T-helper 22 cell (primary cell): ENCODE measurements at regions not wholly inside any gene's neighbourhood (a gene's known extent, or its start where the extent isn't known, plus 50 kb on each side); places are given as distances from the start of the nearest gene placed in this dataset.

Source experiments
- DNase-seq: peaks from one replicate; pipeline ENCODE4 v3.0.0-alpha.2; 2020; ENCODE audit warnings: low read depth

- DNase-seq, result no peak
These were observed 169.7 kb downstream of the IGLL1 start for GRCh38 chr22:23410411-23410810.

- no peak for DNase-seq
These were observed 170.1 kb downstream of the IGLL1 start for GRCh38 chr22:23409976-23410375.

- DNase-seq, result no peak
These were observed 171.8 kb downstream of the IGLL1 start for GRCh38 chr22:23408321-23408720.

GRCh38 chr22:23405366-23405851, 174.7 kb downstream of the IGLL1 start:
- no peak for DNase-seq

GRCh38 chr22:23404689-23405365, 175.3 kb downstream of the IGLL1 start:
- no peak for DNase-seq

- no peak for DNase-seq
These were observed 176.1 kb downstream of the IGLL1 start for GRCh38 chr22:23403720-23404688.

- DNase-seq, result no peak
These were observed 176.9 kb downstream of the IGLL1 start for GRCh38 chr22:23403152-23403719.

- no peak for DNase-seq
These were observed 177.6 kb downstream of the IGLL1 start for GRCh38 chr22:23402275-23403151.

GRCh38 chr22:23401910-23402274, 178.2 kb downstream of the IGLL1 start:
- no peak for DNase-seq

- no peak for DNase-seq
These were observed 178.8 kb downstream of the IGLL1 start for GRCh38 chr22:23401111-23401909.

- DNase-seq, result no peak
These were observed 179.7 kb downstream of the IGLL1 start for GRCh38 chr22:23400286-23400981.

- no peak for DNase-seq
These were observed 180.5 kb downstream of the IGLL1 start for GRCh38 chr22:23399367-23400285.

- no peak for DNase-seq
These were observed 181.3 kb downstream of the IGLL1 start for GRCh38 chr22:23398701-23399366.

- no peak for DNase-seq
These were observed 182.2 kb downstream of the IGLL1 start for GRCh38 chr22:23397613-23398567.

- DNase-seq, result no peak
These were observed 183.0 kb downstream of the IGLL1 start for GRCh38 chr22:23397008-23397612.

GRCh38 chr22:23396362-23397007, 183.6 kb downstream of the IGLL1 start:
- DNase-seq, result no peak
